H1 (cell line): ENCODE measurements at regions not wholly inside any gene's neighbourhood (a gene's known extent, or its start where the extent isn't known, plus 50 kb on each side); places are given as distances from the start of the nearest gene placed in this dataset.

Experiments used
- ASH2L ChIP-seq: fragments of 200-600, 300-600 bp; sonication (generic); IDR thresholded peaks from one replicate; pipeline ENCODE4 v1.7.1; 2017; ENCODE audit warnings: low read length
- CEBPB ChIP-seq: IDR thresholded peaks from 2 replicates; pipeline ENCODE4 v1.6.1; 2012; ENCODE audit warnings: low read depth, low read length
- CHD1 ChIP-seq: IDR thresholded peaks from 2 replicates; pipeline ENCODE4 v1.6.1; 2012; ENCODE audit warnings: low read depth, low read length, improper control_type of control experiment
- CHD2 ChIP-seq: IDR thresholded peaks from 2 replicates; pipeline ENCODE4 v1.6.1; 2012; ENCODE audit warnings: low read length, improper control_type of control experiment
- FOSL1 ChIP-seq: IDR thresholded peaks from 2 replicates; pipeline ENCODE4 v1.6.1; 2011; ENCODE audit warnings: mild to moderate bottlenecking, low read depth, low read length, moderate library complexity; ENCODE audit not compliant: insufficient read depth
- SIRT6 ChIP-seq: IDR thresholded peaks from one replicate; pipeline ENCODE4 v1.7.1; 2012; ENCODE audit warnings: low read length, inconsistent platforms
- SRF ChIP-seq: IDR thresholded peaks from 2 replicates; pipeline ENCODE4 v1.6.1; 2011; ENCODE audit warnings: mild to moderate bottlenecking, low read depth, low read length, moderate library complexity
- YY1 ChIP-seq: IDR thresholded peaks from 2 replicates; pipeline ENCODE4 v1.6.1; 2011; ENCODE audit warnings: low read depth, mild to moderate bottlenecking, low read length

- TF ChIP-seq CHD1 (no peak), FOSL1 (no peak), ASH2L (no peak), CHD2 (no peak), SRF (no peak), CEBPB (no peak), SIRT6 (no peak), YY1 (no peak)
These were observed 90.5 kb upstream of the PLCL2 start (continued) for GRCh38 chr3:16794257-16794656.
